ENCODE measurements at regions not wholly inside any gene's neighbourhood (a gene's known extent, or its start where the extent isn't known, plus 50 kb on each side); places are given as distances from the start of the nearest gene placed in this dataset.
A peak's percentile ranks its signal among the peaks of the same experiment; 100 is the strongest.
"Not testable (repeated sequence)": the region's sequence is repeated elsewhere in the genome, so short reads cannot be mapped to it uniquely, and the experiment has no call there.

- DNase-seq: no peak
These were observed 56.6 kb downstream of the SLITRK1 start for GRCh38 chr13:83825676-83826075.

- no peak for DNase-seq
These were observed 57.7 kb downstream of the SLITRK1 start for GRCh38 chr13:83824560-83824959.

GRCh38 chr13:83824120-83824519 lies 58.2 kb downstream of the SLITRK1 start:
- no peak for DNase-seq

GRCh38 chr13:83819611-83820010 lies 62.7 kb downstream of the SLITRK1 start:
- no peak for DNase-seq

GRCh38 chr13:83819156-83819555 lies 63.1 kb downstream of the SLITRK1 start:
- no peak for DNase-seq

- DNase-seq: no peak
These were observed 66.2 kb downstream of the SLITRK1 start for GRCh38 chr13:83816081-83816480.

GRCh38 chr13:83815598-83815997 lies 66.7 kb downstream of the SLITRK1 start:
- no peak for DNase-seq

- DNase-seq: no peak
These were observed 72.1 kb downstream of the SLITRK1 start for GRCh38 chr13:83810136-83810535.

GRCh38 chr13:83804356-83804962 lies 77.8 kb downstream of the SLITRK1 start:
- no peak for DNase-seq

GRCh38 chr13:83798731-83799130 lies 83.5 kb downstream of the SLITRK1 start:
- DNase-seq: no peak

- peak; percentile 15 for DNase-seq
These were observed 85.9 kb downstream of the SLITRK1 start for GRCh38 chr13:83796364-83796763.

GRCh38 chr13:83794583-83794982 lies 87.7 kb downstream of the SLITRK1 start:
- DNase-seq: no peak

GRCh38 chr13:83780227-83780626 lies 102.0 kb downstream of the SLITRK1 start:
- no peak for DNase-seq

GRCh38 chr13:83773961-83774360 lies 108.3 kb downstream of the SLITRK1 start:
- no peak for DNase-seq

GRCh38 chr13:83765796-83766195 lies 116.5 kb downstream of the SLITRK1 start:
- DNase-seq: no peak

GRCh38 chr13:83761631-83762030 lies 120.6 kb downstream of the SLITRK1 start:
- no peak for DNase-seq

- not testable (repeated sequence) for DNase-seq
These were observed 127.1 kb downstream of the SLITRK1 start for GRCh38 chr13:83755210-83755609.

GRCh38 chr13:83753912-83754624 lies 128.2 kb downstream of the SLITRK1 start:
- DNase-seq: no peak

GRCh38 chr13:83752141-83752540 lies 130.1 kb downstream of the SLITRK1 start:
- DNase-seq: no peak

GRCh38 chr13:83740622-83741021 lies 141.7 kb downstream of the SLITRK1 start:
- DNase-seq: no peak

- DNase-seq: no peak
These were observed 143.9 kb downstream of the SLITRK1 start for GRCh38 chr13:83738407-83738806.

GRCh38 chr13:83733293-83733692 lies 149.0 kb downstream of the SLITRK1 start:
- no peak for DNase-seq

GRCh38 chr13:83732755-83733154 lies 149.5 kb downstream of the SLITRK1 start:
- no peak for DNase-seq

- DNase-seq: no peak
These were observed 151.2 kb downstream of the SLITRK1 start for GRCh38 chr13:83731113-83731512.

- DNase-seq: peak; percentile 21
These were observed 151.6 kb downstream of the SLITRK1 start for GRCh38 chr13:83730674-83731073.
